NT2/D1 (cell line): ENCODE measurements at regions not wholly inside any gene's neighbourhood (a gene's known extent, or its start where the extent isn't known, plus 50 kb on each side); places are given as distances from the start of the nearest gene placed in this dataset.

ENCODE experiments used
- DNase-seq: peaks from one replicate; pipeline ENCODE4 v3.0.0-alpha.2; 2011; ENCODE audit warnings: low read depth, low spot score
- H3K27me3 ChIP-seq: 2 replicates; pipeline ENCODE4 v1.6.0; 2011; ENCODE audit warnings: mild to moderate bottlenecking; ENCODE audit not compliant: insufficient read length, insufficient read depth
- H3K36me3 ChIP-seq: 2 replicates; pipeline ENCODE4 v1.6.1; 2011; ENCODE audit warnings: mild to moderate bottlenecking, low read length, mixed read lengths; ENCODE audit not compliant: insufficient read depth, insufficient read length
- H3K4me1 ChIP-seq: 2 replicates; pipeline ENCODE4 v1.5.1; 2011; ENCODE audit not compliant: insufficient read depth, insufficient read length
- H3K4me3 ChIP-seq: 2 replicates; pipeline ENCODE4 v1.5.1; 2011; ENCODE audit warnings: low read depth; ENCODE audit not compliant: insufficient read length
- H3K9ac ChIP-seq: 2 replicates; pipeline ENCODE4 v1.6.0; 2011; ENCODE audit warnings: low read depth; ENCODE audit not compliant: insufficient read length
- H3K9me3 ChIP-seq: 2 replicates; pipeline ENCODE4 v1.5.1; 2011; ENCODE audit warnings: mild to moderate bottlenecking, low read length; ENCODE audit not compliant: insufficient read depth
- SUZ12 ChIP-seq: IDR thresholded peaks from 2 replicates; pipeline ENCODE4 v1.6.1; 2011; ENCODE audit not compliant: insufficient read length, insufficient read depth; ENCODE audit errors: extremely low read depth
- YY1 ChIP-seq: IDR thresholded peaks from 2 replicates; pipeline ENCODE4 v1.6.1; 2011; ENCODE audit not compliant: insufficient read length, insufficient read depth
- ZNF274 ChIP-seq: IDR thresholded peaks from 2 replicates; pipeline ENCODE4 v1.6.1; 2011; ENCODE audit warnings: mild to moderate bottlenecking, low read depth, low read length

- TF ChIP-seq SUZ12 = no peak
- TF ChIP-seq ZNF274 = no peak
- TF ChIP-seq YY1 = no peak
- H3K36me3 ChIP-seq = no peaks in the 10 kb centered on the region
- no peak overlapping the region for H3K9ac ChIP-seq
These were observed 257.7 kb downstream of the IRX1 start for GRCh38 chr5:3853362-3853761.

GRCh38 chr5:3854188-3854821 lies 258.7 kb downstream of the IRX1 start:
- Histone ChIP-seq H3K9ac (no peak overlapping the region), H3K9me3 (no peaks in the 10 kb centered on the region), H3K4me1 (no peaks in the 10 kb centered on the region), H3K4me3 (no peak overlapping the region), H3K27me3 (no peaks in the 10 kb centered on the region), H3K36me3 (no peaks in the 10 kb centered on the region)
- no peak for DNase-seq
- no peak for TF ChIP-seq YY1
- TF ChIP-seq ZNF274 = no peak
- TF ChIP-seq SUZ12 = no peak

More at GRCh38 chr5:3853362-3853761, 257.7 kb downstream of the IRX1 start:
- Histone ChIP-seq H3K4me1 (no peaks in the 10 kb centered on the region), H3K9me3 (no peaks in the 10 kb centered on the region), H3K27me3 (no peaks in the 10 kb centered on the region), H3K4me3 (no peak overlapping the region)
- DNase-seq = no peak

GRCh38 chr5:3856036-3856435 lies 260.4 kb downstream of the IRX1 start:
- Histone ChIP-seq H3K27me3 (no peaks in the 10 kb centered on the region), H3K4me1 (no peaks in the 10 kb centered on the region), H3K36me3 (no peaks in the 10 kb centered on the region), H3K9ac (no peak overlapping the region), H3K4me3 (no peak overlapping the region), H3K9me3 (no peaks in the 10 kb centered on the region)
- DNase-seq = no peak
- TF ChIP-seq YY1 = no peak
- no peak for TF ChIP-seq SUZ12
- TF ChIP-seq ZNF274 = no peak

- H3K36me3 ChIP-seq = no peaks in the 10 kb centered on the region
- no peaks in the 10 kb centered on the region for H3K9me3 ChIP-seq
- H3K4me3 ChIP-seq = no peak overlapping the region
- no peak for DNase-seq
- TF ChIP-seq SUZ12 (no peak), ZNF274 (no peak)
- H3K4me1 ChIP-seq = no peaks in the 10 kb centered on the region
- no peaks in the 10 kb centered on the region for H3K27me3 ChIP-seq
- no peak overlapping the region for H3K9ac ChIP-seq
These were observed 262.9 kb downstream of the IRX1 start for GRCh38 chr5:3858524-3858923.

GRCh38 chr5:3862906-3863305 lies 267.3 kb downstream of the IRX1 start:
- Histone ChIP-seq H3K4me1 (no peaks in the 10 kb centered on the region), H3K9me3 (no peaks in the 10 kb centered on the region), H3K9ac (no peak overlapping the region), H3K27me3 (no peaks in the 10 kb centered on the region), H3K36me3 (no peaks in the 10 kb centered on the region), H3K4me3 (no peak overlapping the region)
- no peak for DNase-seq
- no peak for TF ChIP-seq ZNF274
- no peak for TF ChIP-seq YY1
- TF ChIP-seq SUZ12 = no peak

GRCh38 chr5:3875144-3875543 lies 279.5 kb downstream of the IRX1 start:
- DNase-seq = no peak
- Histone ChIP-seq H3K36me3 (no peaks in the 10 kb centered on the region), H3K9ac (no peak overlapping the region), H3K4me1 (no peaks in the 10 kb centered on the region), H3K4me3 (no peak overlapping the region), H3K9me3 (no peaks in the 10 kb centered on the region), H3K27me3 (no peaks in the 10 kb centered on the region)
- TF ChIP-seq SUZ12 = no peak

- no peak for DNase-seq
- TF ChIP-seq SUZ12 (no peak), ZNF274 (no peak), YY1 (no peak)
- Histone ChIP-seq H3K36me3 (no peaks in the 10 kb centered on the region), H3K4me1 (no peaks in the 10 kb centered on the region), H3K9me3 (no peaks in the 10 kb centered on the region), H3K9ac (no peak overlapping the region), H3K4me3 (no peak overlapping the region), H3K27me3 (no peaks in the 10 kb centered on the region)
These were observed 282.6 kb downstream of the IRX1 start for GRCh38 chr5:3878267-3878666.
